ENCODE measurements at regions not wholly inside any gene's neighbourhood (a gene's known extent, or its start where the extent isn't known, plus 50 kb on each side); places are given as distances from the start of the nearest gene placed in this dataset.

- no peak for TF ChIP-seq CTCF (IDR thresholded peaks at IDR 0.05)
- no peak for TF ChIP-seq EZH2 (IDR thresholded peaks at IDR 0.05)
- no peak for TF ChIP-seq EZH2phosphoT487 (IDR thresholded peaks at IDR 0.05)
These were observed 139.4 kb downstream of the OAT start for GRCh38 chr10:124279298-124279697.
